Activated CD4-positive, alpha-beta T cell treated with anti-CD3 and anti-CD28 coated beads, Interleukin-2, amount 10 ng/mL, durations not matched to agents 7 days and 5 days (primary cell): ENCODE measurements at regions not wholly inside any gene's neighbourhood (a gene's known extent, or its start where the extent isn't known, plus 50 kb on each side); places are given as distances from the start of the nearest gene placed in this dataset.

Experiments used
- CTCF ChIA-PET: fragments of 350-600 bp; sonication (Branson Sonifier 250); formaldehyde crosslinking; loops from one replicate; lab custom pipeline; 2021; ENCODE audit warnings: antibody characterized with exemption; lab: Charles Lee
- POLR2A ChIA-PET: fragments of 350-600 bp; sonication (Branson Sonifier 250); formaldehyde crosslinking; loops from one replicate; lab custom pipeline; 2021; ENCODE audit warnings: antibody characterized with exemption; lab: Charles Lee
- DNase-seq: peaks from one replicate; pipeline ENCODE4 v3.0.0-alpha.2; 2020
- H3K27ac Mint-ChIP-seq: one replicate; pipeline ENCODE4 v1.8.0; 2021; ENCODE audit warnings: mild to moderate bottlenecking, moderate library complexity, mixed read lengths
- H3K27me3 Mint-ChIP-seq: one replicate; pipeline ENCODE4 v1.8.0; 2021; ENCODE audit warnings: mixed read lengths
- H3K36me3 Mint-ChIP-seq: one replicate; pipeline ENCODE4 v1.8.0; 2021; ENCODE audit warnings: low read depth, mixed read lengths
- H3K4me1 Mint-ChIP-seq: one replicate; pipeline ENCODE4 v1.8.0; 2021; ENCODE audit warnings: mixed read lengths
- H3K4me3 Mint-ChIP-seq: one replicate; pipeline ENCODE4 v1.8.0; 2021; ENCODE audit warnings: mild to moderate bottlenecking, moderate library complexity, mixed read lengths
- H3K9me3 Mint-ChIP-seq: one replicate; pipeline ENCODE4 v1.8.0; 2021; ENCODE audit warnings: mixed read lengths

DNA sequence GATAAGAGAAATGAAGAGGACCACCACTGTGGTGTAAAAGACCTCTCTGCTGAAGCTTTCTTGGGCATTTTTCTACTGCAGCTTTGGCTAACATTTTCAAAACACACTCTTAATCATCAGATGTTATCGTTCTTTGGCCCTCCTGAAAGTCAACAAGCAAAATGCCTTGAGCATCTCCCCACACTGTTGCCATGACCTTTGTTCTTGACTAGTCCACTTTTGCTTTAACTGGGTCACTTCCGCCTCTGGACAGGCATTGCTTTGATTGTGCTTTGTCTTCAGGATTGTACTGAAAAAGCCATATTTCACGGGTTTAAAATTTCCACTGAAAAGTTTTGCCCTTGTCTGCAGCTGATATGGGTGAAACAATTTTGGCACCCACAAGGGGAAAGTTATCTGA is 107.8 kb upstream of the CXCL12 start:
- POLR2A ChIA-PET, result no interaction called here
- no peak overlapping the region for H3K27ac Mint-ChIP-seq
- H3K4me3 Mint-ChIP-seq, result no peak overlapping the region
- CTCF ChIA-PET, result no interaction called here
- H3K9me3 Mint-ChIP-seq, result peaks cover 2% of the 10 kb centered on the region
- H3K27me3 Mint-ChIP-seq, result no peaks in the 10 kb centered on the region
- no peaks in the 10 kb centered on the region for H3K36me3 Mint-ChIP-seq
- no peak for DNase-seq
- no peaks in the 10 kb centered on the region for H3K4me1 Mint-ChIP-seq

DNA sequence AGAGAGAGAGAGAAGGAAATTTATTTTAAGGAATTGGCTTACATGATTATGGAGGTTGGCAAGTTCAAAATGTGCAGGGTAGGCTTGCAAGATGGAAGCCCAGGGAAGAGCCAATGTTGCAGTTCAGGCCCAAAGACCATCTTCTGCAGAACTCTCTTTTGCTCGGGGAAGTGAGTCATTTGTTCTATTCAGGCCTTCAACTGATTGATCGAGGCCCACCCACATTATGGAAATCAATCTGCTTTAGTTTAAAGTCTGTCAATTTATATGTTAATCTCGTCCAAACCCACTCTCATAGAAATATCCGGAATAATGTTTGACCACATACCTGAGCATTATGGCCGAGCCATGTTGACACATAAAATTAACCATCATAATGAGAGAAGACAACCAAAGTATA is 113.3 kb upstream of the CXCL12 start:
- no peak for DNase-seq
- no peaks in the 10 kb centered on the region for H3K4me1 Mint-ChIP-seq
- ChIA-PET POLR2A (no interaction called here), CTCF (no interaction called here)
- H3K27me3 Mint-ChIP-seq, result no peaks in the 10 kb centered on the region
- H3K27ac Mint-ChIP-seq, result no peak overlapping the region
- no peaks in the 10 kb centered on the region for H3K9me3 Mint-ChIP-seq
- H3K4me3 Mint-ChIP-seq, result no peak overlapping the region
- no peaks in the 10 kb centered on the region for H3K36me3 Mint-ChIP-seq

DNA sequence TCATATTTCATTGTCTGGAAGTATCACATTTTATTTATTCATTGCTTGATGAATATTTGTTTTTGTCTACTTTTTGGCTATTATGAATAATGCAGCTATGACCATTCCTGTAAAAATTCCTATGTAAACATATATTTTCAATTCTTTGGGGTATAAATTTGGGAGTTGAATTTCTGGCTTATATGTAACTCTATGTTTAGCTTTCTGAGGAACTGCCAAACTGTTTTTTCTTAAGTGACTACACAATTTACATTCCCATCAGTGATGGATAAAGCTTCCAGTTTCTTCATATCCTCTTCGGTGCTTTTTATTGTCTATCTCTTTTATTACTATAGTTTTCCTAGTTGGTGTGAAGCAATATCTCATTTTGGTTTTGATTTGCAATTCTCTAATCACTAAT is 115.6 kb upstream of the CXCL12 start:
- H3K36me3 Mint-ChIP-seq, result no peaks in the 10 kb centered on the region
- H3K27me3 Mint-ChIP-seq, result no peaks in the 10 kb centered on the region
- no peaks in the 10 kb centered on the region for H3K4me1 Mint-ChIP-seq
- ChIA-PET CTCF (no interaction called here), POLR2A (no interaction called here)
- H3K9me3 Mint-ChIP-seq, result no peaks in the 10 kb centered on the region
- no peak overlapping the region for H3K27ac Mint-ChIP-seq
- H3K4me3 Mint-ChIP-seq, result no peak overlapping the region
- DNase-seq, result no peak

DNA sequence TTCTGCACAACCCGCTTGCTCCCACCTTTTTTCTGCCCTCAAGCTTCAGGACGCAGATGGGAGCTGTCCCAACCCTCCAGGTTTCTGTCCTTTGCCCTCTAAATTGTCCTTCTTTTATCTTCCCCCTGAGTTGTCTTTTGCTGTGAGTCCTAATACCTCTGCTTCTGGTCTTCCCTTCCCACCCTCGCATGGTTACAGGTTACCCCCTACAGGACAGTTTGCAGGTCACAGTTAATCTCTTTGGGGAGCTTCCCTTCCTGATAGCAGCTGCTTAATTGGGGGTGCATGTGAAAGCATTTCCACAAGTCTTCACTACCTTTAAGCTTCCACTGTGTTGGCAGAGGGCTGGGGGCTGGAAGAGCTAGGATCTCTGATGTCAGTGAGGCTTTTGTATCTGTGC is 121.5 kb upstream of the CXCL12 start:
- POLR2A ChIA-PET, result no interaction called here
- Mint-ChIP-seq H3K27ac (no peak overlapping the region), H3K4me1 (no peaks in the 10 kb centered on the region), H3K36me3 (no peaks in the 10 kb centered on the region), H3K27me3 (no peaks in the 10 kb centered on the region), H3K9me3 (no peaks in the 10 kb centered on the region), H3K4me3 (no peak overlapping the region)
- no peak for DNase-seq
- CTCF ChIA-PET, result interaction anchor here (1.0 kb wide), 1 partner anchor 22 kb away, joined by 3 read pairs; no protein-coding TSS in a partner anchor

DNA sequence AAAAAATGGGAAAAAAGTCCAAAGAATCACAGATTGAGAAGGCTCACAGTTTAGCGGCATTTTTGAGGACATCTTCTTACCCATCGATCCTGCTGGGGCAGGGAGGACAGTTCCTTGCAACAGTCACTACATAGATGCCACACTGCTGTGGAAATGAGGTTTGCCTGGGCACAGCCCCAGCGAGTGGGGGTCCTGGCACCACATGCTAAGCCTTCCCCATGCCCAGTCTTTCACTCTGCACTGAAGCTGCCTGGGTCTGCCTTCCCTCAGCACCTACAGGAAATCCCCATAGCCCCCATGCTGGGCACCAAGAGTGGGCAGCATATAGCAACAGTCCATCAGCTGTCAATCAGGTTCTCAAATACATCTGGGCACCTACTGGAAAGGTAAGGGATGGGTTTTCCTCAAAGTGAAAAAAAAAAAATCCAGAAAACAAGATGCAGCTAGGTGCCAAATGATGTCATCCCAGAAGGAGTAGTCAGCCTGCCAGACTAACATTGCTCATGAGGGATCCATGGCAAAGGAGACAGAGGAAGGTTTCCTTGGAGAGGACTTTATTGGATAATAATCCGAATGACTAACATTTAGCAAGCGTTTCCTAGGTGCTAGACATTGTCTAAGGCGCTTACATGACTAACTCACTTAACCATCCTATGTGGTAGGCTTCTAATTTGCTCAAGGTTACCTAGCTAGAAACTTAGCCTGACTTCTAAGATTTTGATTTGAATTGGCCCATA is 125.7 kb upstream of the CXCL12 start:
- ChIA-PET CTCF (no interaction called here), POLR2A (no interaction called here)
- Mint-ChIP-seq H3K4me3 (no peak overlapping the region), H3K27ac (no peak overlapping the region), H3K4me1 (no peaks in the 10 kb centered on the region), H3K27me3 (no peaks in the 10 kb centered on the region), H3K36me3 (no peaks in the 10 kb centered on the region), H3K9me3 (no peaks in the 10 kb centered on the region)
- no peak for DNase-seq

DNA sequence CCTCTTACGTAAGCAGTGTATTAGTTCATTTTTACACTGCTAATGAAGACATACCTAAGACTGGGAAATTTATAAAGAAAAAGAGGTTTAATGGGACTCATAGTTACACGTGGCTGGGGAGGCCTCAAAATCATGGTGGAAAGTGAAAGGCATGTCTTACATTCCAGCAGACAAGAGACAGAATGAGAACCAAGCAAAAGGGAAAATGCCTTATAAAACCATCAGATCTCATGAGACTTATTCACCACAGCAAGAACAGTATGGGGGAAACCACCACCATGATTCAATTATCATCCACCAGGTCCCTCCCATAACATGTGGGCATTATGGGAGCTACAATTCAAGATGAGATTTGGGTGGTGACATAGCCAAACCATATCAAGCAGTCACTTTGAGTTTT is 126.3 kb upstream of the CXCL12 start:
- H3K4me3 Mint-ChIP-seq, result no peak overlapping the region
- POLR2A ChIA-PET, result no interaction called here
- H3K4me1 Mint-ChIP-seq, result no peaks in the 10 kb centered on the region
- no peaks in the 10 kb centered on the region for H3K9me3 Mint-ChIP-seq
- H3K27ac Mint-ChIP-seq, result no peak overlapping the region
- H3K27me3 Mint-ChIP-seq, result no peaks in the 10 kb centered on the region
- CTCF ChIA-PET, result no interaction called here
- no peak for DNase-seq
- H3K36me3 Mint-ChIP-seq, result no peaks in the 10 kb centered on the region

DNA sequence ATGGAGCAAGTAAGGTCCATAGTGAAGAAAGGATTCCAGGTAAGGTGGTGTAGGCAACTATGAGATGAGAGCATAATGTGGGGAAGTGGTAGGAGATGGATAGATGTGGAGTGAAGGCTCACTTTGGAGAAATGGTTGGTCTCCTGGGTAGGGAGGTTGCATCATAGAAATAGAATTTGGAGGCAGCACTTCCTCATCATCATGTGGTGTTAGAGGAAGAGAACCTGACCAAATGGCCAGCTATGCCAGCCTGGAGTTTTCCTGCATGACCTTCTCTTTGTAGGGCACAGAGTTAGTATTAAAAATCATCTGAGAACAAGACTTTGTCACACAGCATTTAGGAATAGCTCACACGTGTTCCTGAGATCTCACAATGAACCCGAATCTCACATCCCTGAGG is 126.7 kb upstream of the CXCL12 start:
- POLR2A ChIA-PET, result no interaction called here
- H3K4me3 Mint-ChIP-seq, result no peak overlapping the region
- CTCF ChIA-PET, result no interaction called here
- no peak for DNase-seq
- no peaks in the 10 kb centered on the region for H3K9me3 Mint-ChIP-seq
- H3K4me1 Mint-ChIP-seq, result no peaks in the 10 kb centered on the region
- no peaks in the 10 kb centered on the region for H3K36me3 Mint-ChIP-seq
- no peak overlapping the region for H3K27ac Mint-ChIP-seq
- no peaks in the 10 kb centered on the region for H3K27me3 Mint-ChIP-seq

DNA sequence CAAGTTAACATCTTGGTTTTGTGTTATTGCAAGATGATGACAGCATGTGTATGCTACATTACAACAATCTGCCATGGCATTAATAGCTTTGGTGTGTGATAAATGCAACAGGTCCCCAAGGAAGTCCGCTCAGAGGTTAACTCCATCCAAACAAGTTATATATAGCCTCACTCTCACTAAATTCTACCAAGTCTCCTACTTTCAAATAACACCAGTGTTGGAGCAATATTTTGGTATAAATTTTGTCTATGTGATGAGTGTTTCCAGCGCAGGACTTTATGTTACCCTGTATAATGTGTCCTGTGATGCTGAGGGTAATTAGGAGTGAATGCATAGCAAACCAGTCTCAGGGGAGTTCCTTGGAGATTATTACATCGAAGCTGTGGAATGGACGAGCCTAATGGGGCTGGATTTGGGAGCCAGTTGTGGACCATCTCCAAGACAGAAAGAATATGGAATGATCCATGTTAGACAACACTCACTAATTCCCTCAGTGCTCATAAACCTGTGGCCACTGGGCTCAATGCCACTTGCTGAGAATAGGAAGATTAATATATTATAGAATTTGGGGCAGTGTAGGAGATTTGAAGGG is 127.6 kb upstream of the CXCL12 start:
- no peaks in the 10 kb centered on the region for H3K27me3 Mint-ChIP-seq
- no peak overlapping the region for H3K27ac Mint-ChIP-seq
- no peak overlapping the region for H3K4me3 Mint-ChIP-seq
- no peak for DNase-seq
- H3K4me1 Mint-ChIP-seq, result no peaks in the 10 kb centered on the region
- CTCF ChIA-PET, result no interaction called here
- H3K9me3 Mint-ChIP-seq, result no peaks in the 10 kb centered on the region
- no peaks in the 10 kb centered on the region for H3K36me3 Mint-ChIP-seq
- POLR2A ChIA-PET, result no interaction called here

DNA sequence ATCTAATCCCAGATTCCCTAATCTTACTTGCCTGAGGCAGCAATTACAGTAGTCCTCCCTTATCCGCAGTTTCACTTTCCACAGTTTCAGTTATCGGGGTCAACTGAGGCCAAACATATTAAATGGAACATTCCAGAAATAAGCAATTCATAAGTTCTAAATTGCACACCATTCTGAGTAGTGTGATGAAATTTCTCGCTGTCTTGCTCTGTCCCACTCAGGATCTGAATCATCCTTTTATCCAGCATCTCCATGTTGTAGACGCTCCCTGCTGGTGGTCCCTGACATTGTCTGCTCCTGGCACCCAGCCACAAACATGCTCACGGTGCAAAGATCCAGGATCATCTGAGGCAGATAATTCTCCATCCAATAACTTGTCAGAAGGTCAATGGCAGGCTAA is 128.7 kb upstream of the CXCL12 start:
- Mint-ChIP-seq H3K27ac (no peak overlapping the region), H3K36me3 (no peaks in the 10 kb centered on the region), H3K4me1 (no peaks in the 10 kb centered on the region), H3K4me3 (no peak overlapping the region), H3K27me3 (no peaks in the 10 kb centered on the region), H3K9me3 (no peaks in the 10 kb centered on the region)
- ChIA-PET POLR2A (no interaction called here), CTCF (no interaction called here)
- DNase-seq, result no peak

DNA sequence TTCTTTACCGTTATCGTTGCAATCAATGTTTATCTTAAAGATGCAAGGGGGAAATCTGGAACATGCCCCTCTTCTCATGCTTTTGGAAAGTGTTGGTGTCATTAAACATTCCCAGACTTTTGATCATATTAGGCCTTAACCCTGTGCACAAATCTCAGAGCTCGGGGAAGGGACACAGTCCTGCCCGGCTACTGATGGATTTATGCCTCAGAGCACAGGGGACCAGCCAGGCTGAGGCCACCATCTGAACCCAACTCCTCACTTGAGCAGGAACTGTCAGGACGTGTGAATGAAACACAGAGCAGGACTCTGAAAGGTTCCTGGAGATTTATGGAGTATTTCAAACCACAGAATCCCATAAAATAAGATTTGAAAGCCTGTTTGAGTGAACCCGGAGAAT is 132.0 kb upstream of the CXCL12 start:
- no peaks in the 10 kb centered on the region for H3K36me3 Mint-ChIP-seq
- H3K27ac Mint-ChIP-seq, result no peak overlapping the region
- H3K4me3 Mint-ChIP-seq, result no peak overlapping the region
- no peaks in the 10 kb centered on the region for H3K9me3 Mint-ChIP-seq
- ChIA-PET POLR2A (no interaction called here), CTCF (no interaction called here)
- DNase-seq, result no peak
- H3K27me3 Mint-ChIP-seq, result no peaks in the 10 kb centered on the region
- H3K4me1 Mint-ChIP-seq, result no peaks in the 10 kb centered on the region

DNA sequence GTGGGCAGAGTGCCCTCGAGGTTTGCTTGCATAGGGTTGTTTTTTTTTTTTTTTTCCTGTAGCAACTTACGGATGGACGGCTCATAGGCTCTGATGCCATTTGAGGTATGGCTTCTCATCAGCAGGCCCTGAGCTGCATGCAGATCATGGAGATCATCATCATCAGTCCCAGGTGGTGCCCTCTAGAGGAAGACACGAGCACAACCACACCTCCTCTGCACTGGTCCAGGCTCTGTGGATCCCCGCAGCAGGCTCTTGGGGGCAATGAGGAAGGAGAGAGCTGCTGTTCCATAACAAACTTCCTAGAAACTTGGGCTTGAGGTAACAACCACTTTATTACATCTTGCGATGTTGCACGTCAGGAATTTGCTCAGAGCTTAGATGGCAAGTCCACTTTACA is 132.7 kb upstream of the CXCL12 start:
- H3K36me3 Mint-ChIP-seq, result no peaks in the 10 kb centered on the region
- no peak overlapping the region for H3K27ac Mint-ChIP-seq
- H3K4me1 Mint-ChIP-seq, result no peaks in the 10 kb centered on the region
- ChIA-PET POLR2A (no interaction called here), CTCF (no interaction called here)
- DNase-seq, result no peak
- no peaks in the 10 kb centered on the region for H3K9me3 Mint-ChIP-seq
- H3K27me3 Mint-ChIP-seq, result no peaks in the 10 kb centered on the region
- no peak overlapping the region for H3K4me3 Mint-ChIP-seq

DNA sequence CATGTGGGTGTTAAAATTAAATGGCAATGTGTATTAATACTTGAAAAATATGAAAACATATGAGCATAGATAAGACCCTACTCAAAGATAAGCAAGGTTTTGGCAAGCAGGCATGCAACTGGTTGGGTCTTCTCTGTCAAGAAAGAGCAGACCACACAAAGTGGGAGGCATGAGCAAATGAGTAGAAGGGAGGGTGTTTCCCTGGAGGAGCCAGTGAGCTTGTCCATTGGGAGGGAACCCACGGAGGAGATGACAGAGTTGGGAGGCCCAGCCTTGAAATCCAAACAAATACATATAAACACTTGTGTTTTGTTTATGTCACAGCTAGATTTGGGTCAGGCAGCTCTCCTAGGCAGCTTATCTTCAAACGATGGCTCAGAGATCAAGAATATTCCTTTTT is 134.5 kb upstream of the CXCL12 start:
- Mint-ChIP-seq H3K27me3 (no peaks in the 10 kb centered on the region), H3K4me1 (no peaks in the 10 kb centered on the region), H3K4me3 (no peak overlapping the region), H3K9me3 (no peaks in the 10 kb centered on the region), H3K36me3 (no peaks in the 10 kb centered on the region), H3K27ac (no peak overlapping the region)
- no peak for DNase-seq
- CTCF ChIA-PET, result no interaction called here
- POLR2A ChIA-PET, result no interaction called here

DNA sequence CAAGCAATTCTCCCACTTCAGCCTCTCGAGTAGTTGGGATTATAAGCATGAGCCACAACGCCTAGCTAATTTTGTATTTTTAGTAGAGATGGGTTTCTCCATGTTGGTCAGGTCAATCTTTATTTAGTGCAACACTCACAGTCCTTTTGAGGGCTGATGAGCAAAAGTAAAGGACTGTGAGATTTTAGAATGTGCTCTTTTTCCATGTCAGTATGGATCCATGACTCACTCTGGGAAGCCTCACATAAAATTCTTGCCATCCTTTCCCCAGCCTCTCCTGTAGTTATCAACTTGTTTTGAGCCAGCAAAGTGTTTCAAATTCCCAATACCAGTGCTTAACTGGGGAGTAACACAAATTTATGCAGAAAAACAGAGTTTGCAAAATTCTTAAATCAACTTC is 135.8 kb upstream of the CXCL12 start:
- H3K4me1 Mint-ChIP-seq, result no peaks in the 10 kb centered on the region
- no peak for DNase-seq
- CTCF ChIA-PET, result no interaction called here
- no peaks in the 10 kb centered on the region for H3K36me3 Mint-ChIP-seq
- no peaks in the 10 kb centered on the region for H3K9me3 Mint-ChIP-seq
- no peaks in the 10 kb centered on the region for H3K27me3 Mint-ChIP-seq
- H3K27ac Mint-ChIP-seq, result no peak overlapping the region
- POLR2A ChIA-PET, result no interaction called here
- no peak overlapping the region for H3K4me3 Mint-ChIP-seq

DNA sequence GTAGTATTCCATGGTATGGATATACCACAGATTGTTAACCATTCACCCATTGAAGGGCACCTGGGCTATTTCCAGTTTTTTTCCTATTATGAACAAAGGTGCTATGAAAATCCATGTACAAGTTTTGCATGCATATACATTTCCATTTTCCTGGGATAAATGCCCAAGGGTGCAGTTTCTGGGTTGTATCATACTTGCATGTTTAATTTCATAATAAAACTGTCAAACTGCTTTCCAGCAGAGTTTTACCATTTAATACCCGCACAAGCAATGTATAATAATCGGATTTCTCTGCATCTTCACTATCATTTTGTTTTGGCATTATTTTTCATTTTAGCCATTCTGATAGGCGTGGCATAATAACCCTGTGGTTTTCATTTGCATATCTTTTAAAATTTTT is 154.3 kb upstream of the CXCL12 start:
- ChIA-PET POLR2A (no interaction called here), CTCF (no interaction called here)
- Mint-ChIP-seq H3K27me3 (no peaks in the 10 kb centered on the region), H3K36me3 (no peaks in the 10 kb centered on the region), H3K4me1 (no peaks in the 10 kb centered on the region), H3K27ac (no peak overlapping the region), H3K4me3 (no peak overlapping the region), H3K9me3 (no peaks in the 10 kb centered on the region)
- no peak for DNase-seq
